ENCODE measurements at regions not wholly inside any gene's neighbourhood (a gene's known extent, or its start where the extent isn't known, plus 50 kb on each side); places are given as distances from the start of the nearest gene placed in this dataset.
"Not testable (repeated sequence)": the region's sequence is repeated elsewhere in the genome, so short reads cannot be mapped to it uniquely, and the experiment has no call there.

DNA sequence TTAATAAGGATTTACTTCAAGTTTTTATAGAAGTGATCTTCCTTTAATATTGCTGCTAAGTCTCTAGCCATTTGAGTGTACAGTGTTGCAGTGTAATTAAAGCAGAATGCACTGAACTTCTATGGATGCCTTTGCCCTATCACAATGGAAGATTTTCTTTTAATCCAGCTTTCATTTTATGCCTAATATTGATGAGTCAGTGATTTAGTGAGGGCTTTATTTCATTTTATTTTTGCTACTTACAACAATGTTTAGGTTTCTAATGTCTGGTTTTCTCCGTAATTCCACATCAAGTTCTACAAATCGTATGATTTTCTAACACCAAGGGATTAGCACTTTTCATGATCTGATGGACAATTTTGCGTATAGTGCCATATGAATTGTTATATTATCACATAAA is 504.1 kb downstream of the PCDH11X start:
- no peak for DNase-seq (ENCODE audit: low spot score)

DNA sequence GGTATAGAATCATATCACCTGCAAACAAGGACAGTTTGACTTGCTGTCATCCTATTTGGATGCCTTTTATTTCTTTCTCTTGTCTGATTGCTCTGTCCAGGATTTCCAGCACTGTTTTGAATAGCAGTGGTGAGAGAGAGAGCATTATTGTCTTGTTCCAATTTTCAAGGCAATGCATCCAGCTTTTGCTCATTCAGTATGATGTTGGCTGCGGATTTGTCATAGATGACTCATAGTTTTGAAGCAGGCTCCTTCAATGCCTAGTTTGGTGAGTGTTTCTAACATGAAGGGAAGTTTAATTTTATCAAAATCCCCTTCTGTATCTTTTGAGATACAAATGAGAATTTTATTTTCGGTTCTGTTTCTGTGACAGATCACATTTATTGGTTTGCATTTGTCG is 518.9 kb downstream of the PCDH11X start:
- not testable (repeated sequence) for DNase-seq (ENCODE audit: low spot score)

DNA sequence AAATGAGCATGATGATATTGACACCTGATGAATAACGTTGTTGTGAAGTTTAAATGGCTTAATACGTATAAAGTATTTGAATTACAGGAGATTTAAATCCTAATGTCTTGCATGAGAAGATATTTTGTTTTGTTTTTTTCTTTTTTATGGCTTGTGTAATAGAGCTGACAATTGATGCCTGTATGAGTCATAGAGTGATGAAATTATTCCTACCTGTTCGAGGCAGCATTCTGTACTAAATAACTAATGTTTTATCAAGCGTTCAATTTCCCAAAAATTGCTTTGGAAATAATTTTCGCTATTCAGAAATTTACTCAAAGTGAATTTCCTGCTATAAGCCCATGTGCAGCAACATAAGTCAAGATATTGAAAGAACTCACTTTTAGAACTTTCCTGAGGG is 554.0 kb downstream of the PCDH11X start:
- DNase-seq (ENCODE audit: low spot score), result not testable (repeated sequence)

DNA sequence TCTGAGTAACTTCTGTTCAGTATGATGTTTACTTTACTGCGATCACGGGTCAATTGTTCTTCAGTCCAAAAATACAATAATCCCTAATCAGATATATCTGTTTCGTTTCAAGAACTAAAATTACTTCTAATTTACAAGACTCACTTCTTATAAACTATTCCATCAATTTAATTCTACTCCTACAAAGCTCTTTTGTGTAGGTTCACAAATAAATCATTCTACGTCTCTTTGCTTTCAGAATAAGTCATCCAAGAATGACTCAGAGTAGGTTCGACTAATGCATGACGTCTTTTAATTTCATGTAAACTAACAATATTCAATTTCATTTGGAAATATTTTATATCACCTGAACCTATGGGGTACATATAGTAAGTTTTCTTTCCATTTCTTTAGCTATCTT is 571.9 kb downstream of the PCDH11X start:
- DNase-seq (ENCODE audit: low spot score), result not testable (repeated sequence)

DNA sequence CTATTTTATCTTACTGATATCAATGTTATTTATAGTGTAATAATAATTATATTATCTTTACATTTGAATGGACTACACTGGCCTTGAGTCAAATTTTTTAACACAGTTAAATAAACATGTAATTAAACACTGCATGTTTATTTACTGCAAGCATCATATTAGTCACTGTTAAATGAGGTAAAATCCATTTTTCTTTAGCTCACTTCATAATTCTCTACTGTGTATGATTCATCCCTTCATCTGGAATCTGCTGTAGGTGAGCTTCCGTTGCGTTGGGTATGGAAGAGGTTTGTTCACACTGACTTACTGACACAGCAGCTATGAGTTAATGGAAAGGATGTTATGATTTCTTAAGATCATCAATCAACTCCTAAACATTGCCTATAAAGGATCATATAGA is 572.3 kb downstream of the PCDH11X start:
- no peak for DNase-seq (ENCODE audit: low spot score)

Measured in kidney tubule cell (primary cell).